Natural killer cell (primary cell): ENCODE measurements at regions not wholly inside any gene's neighbourhood (a gene's known extent, or its start where the extent isn't known, plus 50 kb on each side); places are given as distances from the start of the nearest gene placed in this dataset.
A peak's percentile ranks its signal among the peaks of the same experiment; 100 is the strongest.
"Not testable (repeated sequence)": the region's sequence is repeated elsewhere in the genome, so short reads cannot be mapped to it uniquely, and the experiment has no call there.

Experiments
- ATAC-seq, 3 donors: fragments of 150-1000 bp in 2 of 3; fragments of 200-7000 bp in 1 of 3; cut with Tn5 transposase; 1 replicate in 1 of 3; 2 replicates in 2 of 3; pipeline ENCODE4 v1.10.0; 2021; ENCODE audit warnings: mild to moderate bottlenecking in 2 of 3, moderate library complexity in 2 of 3
- DNase-seq, 2 donors: peaks; one replicate each; pipeline versions ENCODE4 v3.0.0 to v3.0.0-alpha.2; 2013 to 2021; ENCODE audit warnings: mixed read lengths in 1 of 2
- H3K27ac ChIP-seq: one replicate; pipeline ENCODE4 v1.5.1; 2013; ENCODE audit warnings: mild to moderate bottlenecking, low read length
- H3K27me3 ChIP-seq: one replicate; pipeline ENCODE4 v1.6.1; 2013; ENCODE audit warnings: low read length; ENCODE audit not compliant: control insufficient read depth, insufficient read depth
- H3K36me3 ChIP-seq: one replicate; pipeline ENCODE4 v1.6.1; 2013; ENCODE audit warnings: low read length; ENCODE audit not compliant: control insufficient read depth, insufficient read depth
- H3K4me1 ChIP-seq: one replicate; pipeline ENCODE4 v1.6.1; 2013; ENCODE audit warnings: low read length; ENCODE audit not compliant: control insufficient read depth, insufficient read depth
- H3K4me3 ChIP-seq: one replicate; pipeline ENCODE4 v1.5.1; 2013; ENCODE audit warnings: low read length
- H3K9me3 ChIP-seq: one replicate; pipeline ENCODE4 v1.6.1; 2013; ENCODE audit warnings: low read length; ENCODE audit not compliant: control insufficient read depth, insufficient read depth
- H3K27ac Mint-ChIP-seq, 2 donors: one replicate each; pipeline ENCODE4 v1.8.0; 2022; ENCODE audit warnings: mild to moderate bottlenecking in 2 of 2, mixed read lengths in 2 of 2, moderate library complexity in 1 of 2
- H3K27me3 Mint-ChIP-seq, 2 donors: one replicate each; pipeline ENCODE4 v1.8.0; 2022; ENCODE audit warnings: low read depth in 2 of 2, mixed read lengths in 2 of 2
- H3K36me3 Mint-ChIP-seq: one replicate; pipeline ENCODE4 v1.8.0; 2022; ENCODE audit warnings: mixed read lengths
- H3K4me1 Mint-ChIP-seq, 2 donors: one replicate each; pipeline ENCODE4 v1.8.0; 2022; ENCODE audit warnings: mixed read lengths in 2 of 2
- H3K4me3 Mint-ChIP-seq: one replicate; pipeline ENCODE4 v1.8.0; 2022; ENCODE audit warnings: mild to moderate bottlenecking, moderate library complexity, mixed read lengths
- H3K9me3 Mint-ChIP-seq, 2 donors: one replicate each; pipeline ENCODE4 v1.8.0; 2022; ENCODE audit warnings: mixed read lengths in 2 of 2
- WGBS: methylation state at CpG from one replicate; pipeline ENCODE4 v1.1.7; 2013; ENCODE audit warnings: missing lambda C conversion rate; ENCODE audit not compliant: insufficient coverage; 5-methylcytosine and 5-hydroxymethylcytosine counted together
- intact Hi-C: fragments of 100-400 bp; cut with micrococcal nuclease; formaldehyde crosslinking; loops from one replicate; pipeline ENCODE4 v1.14.2; 2022

DNA sequence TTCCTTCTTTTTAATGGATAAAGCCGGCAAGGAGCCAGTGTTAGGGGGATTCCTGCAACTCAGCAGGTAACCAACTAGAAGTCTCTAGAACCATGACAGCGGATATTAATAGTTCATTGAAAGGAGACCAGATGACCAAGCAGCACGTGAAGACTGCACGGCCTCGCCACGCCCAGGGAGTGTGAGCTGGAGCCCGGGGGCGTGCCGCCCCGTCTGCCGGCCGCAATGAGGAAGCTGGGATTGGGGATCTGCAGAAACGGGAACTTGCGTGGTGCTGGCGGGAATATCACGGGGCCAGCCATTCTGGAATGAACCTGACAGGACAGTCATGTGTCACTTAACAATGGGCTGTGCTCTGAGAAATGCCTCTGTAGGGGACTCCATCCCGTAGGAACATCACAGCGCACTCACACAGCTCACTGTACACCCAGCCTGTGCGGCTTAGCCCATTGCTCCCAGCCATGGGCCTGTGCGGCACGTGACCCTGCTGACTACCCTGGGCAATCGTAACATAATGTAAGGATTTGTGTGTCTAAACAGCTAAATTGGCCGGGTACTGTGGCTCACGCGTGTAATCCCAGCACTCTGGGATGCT, 4092.8 kb upstream of the TPTE start:
- H3K36me3 ChIP-seq, intact Hi-C loops, H3K9me3 ChIP-seq, H3K4me3 ChIP-seq, ATAC-seq, H3K4me3 Mint-ChIP-seq, H3K27me3 Mint-ChIP-seq, H3K27me3 ChIP-seq, H3K4me1 ChIP-seq, H3K27ac ChIP-seq, H3K4me1 Mint-ChIP-seq, H3K27ac Mint-ChIP-seq, H3K9me3 Mint-ChIP-seq, DNase-seq, H3K36me3 Mint-ChIP-seq: not testable (repeated sequence)
- no CpG with 5 or more reads among the region's 25 CpGs for WGBS

DNA sequence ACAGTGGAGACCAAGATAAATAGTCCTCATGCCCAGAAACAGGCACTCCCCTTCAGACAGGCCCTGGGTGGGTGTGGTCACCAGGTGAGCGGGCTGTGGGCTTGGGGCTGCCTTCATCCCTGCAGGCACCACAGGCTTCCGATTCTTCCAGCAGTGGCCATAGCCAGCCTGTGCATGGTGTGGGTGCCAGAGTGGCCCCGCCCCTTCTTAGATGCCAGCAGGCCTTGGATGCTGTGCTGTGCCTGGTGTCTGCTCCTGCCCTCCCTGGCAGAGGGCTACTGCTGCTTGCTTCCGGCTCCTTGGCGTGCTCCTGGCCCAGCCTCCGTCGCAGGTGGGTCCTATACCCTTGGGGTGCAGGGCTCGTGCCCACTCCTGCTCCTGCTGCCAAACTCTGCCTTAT, 4091.5 kb upstream of the TPTE start:
- intact Hi-C loops, H3K36me3 Mint-ChIP-seq, ATAC-seq: not testable (repeated sequence)

DNA sequence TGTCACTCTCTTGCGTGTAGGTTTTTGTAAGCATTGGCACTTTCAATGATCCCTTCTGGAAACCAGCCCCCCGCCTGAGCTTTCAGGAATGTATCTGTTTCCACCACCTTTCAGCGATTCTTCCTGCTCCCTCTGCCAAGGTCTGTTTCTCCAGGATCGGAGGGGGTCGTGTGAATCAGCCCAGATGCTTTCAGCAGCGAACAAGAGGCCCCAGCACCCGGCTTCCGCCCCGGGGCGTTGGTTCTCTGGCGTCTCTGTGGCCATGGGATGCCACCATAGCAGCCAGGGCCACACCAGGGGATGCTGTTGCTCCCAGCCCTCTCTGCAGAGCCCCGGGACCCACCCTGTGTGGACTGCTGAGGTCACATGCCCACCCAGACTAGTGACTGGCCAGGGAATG, 4088.2 kb upstream of the TPTE start:
- H3K27me3 Mint-ChIP-seq, H3K9me3 ChIP-seq, H3K27ac ChIP-seq, H3K36me3 Mint-ChIP-seq, H3K27ac Mint-ChIP-seq, ATAC-seq, intact Hi-C loops, H3K4me3 Mint-ChIP-seq, H3K27me3 ChIP-seq, H3K4me1 ChIP-seq, H3K36me3 ChIP-seq, DNase-seq, H3K9me3 Mint-ChIP-seq, H3K4me3 ChIP-seq, H3K4me1 Mint-ChIP-seq: not testable (repeated sequence)
- WGBS: no CpG with 5 or more reads among the region's 12 CpGs

More for the DNA sequence above, 4091.5 kb upstream of the TPTE start:
- not testable (repeated sequence) for H3K36me3 ChIP-seq, H3K4me3 Mint-ChIP-seq, H3K27me3 ChIP-seq, H3K4me3 ChIP-seq, H3K9me3 ChIP-seq, H3K4me1 ChIP-seq, H3K27ac ChIP-seq, H3K9me3 Mint-ChIP-seq, H3K4me1 Mint-ChIP-seq, H3K27ac Mint-ChIP-seq, DNase-seq, H3K27me3 Mint-ChIP-seq
- WGBS: no CpG with 5 or more reads among the region's 8 CpGs

DNA sequence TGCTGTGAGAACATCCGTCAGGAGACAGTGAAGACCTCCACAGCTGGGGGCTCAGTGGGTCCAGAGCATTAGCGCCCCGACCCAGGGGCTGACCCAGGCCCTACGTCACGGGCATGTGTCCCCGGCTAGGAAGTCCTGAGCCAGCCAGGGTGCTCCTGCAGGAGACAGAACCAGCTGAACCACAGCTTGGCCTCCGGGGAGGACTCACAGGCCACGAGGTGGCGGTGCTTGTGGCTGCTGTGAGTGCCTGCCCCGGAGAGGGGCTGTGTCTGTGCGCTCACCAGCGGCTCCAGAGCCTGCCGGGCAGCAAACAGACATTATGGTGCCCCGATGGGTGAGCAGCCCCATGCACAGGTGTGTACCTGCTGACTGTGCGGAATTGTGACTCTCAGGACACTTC, 4085.2 kb upstream of the TPTE start:
- H3K27ac ChIP-seq, H3K36me3 ChIP-seq, DNase-seq, H3K4me3 Mint-ChIP-seq, H3K27ac Mint-ChIP-seq, H3K9me3 Mint-ChIP-seq, H3K27me3 ChIP-seq, H3K9me3 ChIP-seq, H3K4me3 ChIP-seq, H3K27me3 Mint-ChIP-seq, H3K4me1 ChIP-seq, H3K36me3 Mint-ChIP-seq, intact Hi-C loops, H3K4me1 Mint-ChIP-seq: not testable (repeated sequence)
- ATAC-seq: peak in 1 of 3 donors; percentile 32
- no CpG with 5 or more reads among the region's 15 CpGs for WGBS

DNA sequence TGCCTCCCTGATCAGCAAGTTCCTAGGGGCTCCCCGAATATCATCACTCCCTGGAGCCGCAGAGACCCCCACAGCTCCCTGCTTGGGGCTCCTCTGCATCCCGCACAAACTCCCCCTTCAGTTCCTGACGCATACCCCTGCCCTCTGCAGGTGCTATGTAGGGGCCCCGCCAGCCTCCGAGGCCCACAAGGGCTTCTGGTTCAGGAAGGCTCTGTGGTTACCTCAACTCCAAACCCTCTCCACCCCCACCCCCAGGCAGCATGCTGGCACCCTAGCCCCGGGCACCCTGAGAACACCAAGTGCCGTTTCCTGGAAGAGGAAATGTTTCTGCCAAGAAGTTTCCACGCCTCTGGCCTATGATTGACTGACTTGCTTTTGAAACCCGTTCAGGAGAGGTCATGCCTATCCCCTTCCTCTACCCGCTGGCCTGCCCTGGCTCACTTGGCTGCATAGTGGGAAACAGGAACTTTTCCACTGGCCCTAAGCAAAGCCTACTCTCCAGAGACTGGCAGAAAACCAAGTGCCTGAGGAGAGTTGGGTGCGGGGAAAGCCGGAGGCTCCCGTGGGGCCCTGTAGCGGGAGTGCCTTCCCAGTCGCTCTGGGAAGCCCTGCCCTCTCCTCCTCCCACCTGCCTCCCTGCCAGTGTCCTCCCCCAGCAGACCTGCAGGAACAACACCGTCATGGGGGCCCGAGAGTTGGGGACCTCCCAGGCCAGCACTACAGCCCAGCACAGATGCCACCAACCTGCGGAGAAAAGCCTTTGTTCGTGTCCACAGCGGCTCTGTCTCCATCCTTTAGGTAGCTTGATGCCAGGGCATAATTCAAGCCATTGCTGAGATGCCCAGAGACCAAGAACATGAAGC, 4084.2 kb upstream of the TPTE start:
- WGBS: no CpG with 5 or more reads among the region's 21 CpGs
- intact Hi-C loops, H3K27ac ChIP-seq, H3K27me3 ChIP-seq, H3K36me3 Mint-ChIP-seq, H3K9me3 Mint-ChIP-seq, H3K27ac Mint-ChIP-seq, H3K4me3 ChIP-seq, H3K27me3 Mint-ChIP-seq, H3K36me3 ChIP-seq, H3K4me1 ChIP-seq, DNase-seq, H3K9me3 ChIP-seq, H3K4me3 Mint-ChIP-seq, H3K4me1 Mint-ChIP-seq: not testable (repeated sequence)
- peak in 2 of 3 donors; percentile 9 to 29 for ATAC-seq

DNA sequence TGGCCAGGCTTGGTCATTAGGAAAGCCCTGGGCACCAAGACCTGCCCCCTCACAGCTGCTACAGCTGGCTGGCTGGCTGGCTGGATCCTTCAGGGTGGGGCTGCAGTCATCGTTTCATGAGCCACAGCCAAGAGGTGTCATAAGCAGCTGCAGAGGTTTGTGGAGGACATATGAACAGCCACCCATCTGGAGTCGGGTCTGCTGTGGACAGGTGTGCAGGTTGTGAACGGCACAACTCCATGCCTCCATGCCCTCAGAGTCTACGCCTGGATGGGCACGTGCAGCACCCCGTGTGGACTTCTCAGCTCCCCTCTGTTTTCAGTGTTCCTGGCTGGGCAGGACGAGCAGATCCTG, 4083.6 kb upstream of the TPTE start:
- H3K9me3 Mint-ChIP-seq, H3K27ac Mint-ChIP-seq: not testable (repeated sequence)

DNA sequence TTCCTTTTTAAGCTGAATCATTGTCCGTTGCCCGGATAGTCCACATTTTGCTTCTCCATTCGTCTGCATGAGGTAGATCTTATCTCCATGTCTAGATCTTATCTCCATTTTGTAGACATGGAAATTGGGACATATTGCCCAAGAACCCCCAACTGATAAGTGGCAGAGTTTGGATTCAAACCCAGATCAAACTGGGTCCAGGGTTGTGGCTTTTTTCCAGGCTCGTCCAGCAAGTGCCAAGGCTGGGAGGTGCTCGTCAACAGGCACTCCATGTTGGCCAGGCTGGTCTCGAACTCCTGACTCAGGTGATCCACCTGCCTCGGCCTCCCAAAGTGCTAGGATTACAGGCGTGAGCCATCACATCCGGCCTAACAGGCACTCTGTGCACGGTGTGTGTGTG, 4082.3 kb upstream of the TPTE start:
- H3K4me1 Mint-ChIP-seq, H3K36me3 ChIP-seq, H3K9me3 Mint-ChIP-seq, DNase-seq, H3K4me1 ChIP-seq, H3K27ac ChIP-seq, H3K27me3 Mint-ChIP-seq, ATAC-seq, H3K9me3 ChIP-seq, intact Hi-C loops, H3K4me3 ChIP-seq, H3K4me3 Mint-ChIP-seq, H3K36me3 Mint-ChIP-seq, H3K27ac Mint-ChIP-seq, H3K27me3 ChIP-seq: not testable (repeated sequence)
- no CpG with 5 or more reads among the region's 10 CpGs for WGBS

More for the DNA sequence above, 4083.6 kb upstream of the TPTE start:
- H3K36me3 ChIP-seq, H3K27me3 Mint-ChIP-seq, H3K36me3 Mint-ChIP-seq, DNase-seq, H3K4me1 ChIP-seq, H3K4me3 Mint-ChIP-seq, H3K4me1 Mint-ChIP-seq, H3K27ac ChIP-seq, H3K9me3 ChIP-seq, H3K27me3 ChIP-seq, intact Hi-C loops, H3K4me3 ChIP-seq: not testable (repeated sequence)
- WGBS: no CpG with 5 or more reads among the region's 7 CpGs
- ATAC-seq: peak in 2 of 3 donors; percentile 47 to 67
